ENCODE measurements at regions not wholly inside any gene's neighbourhood (a gene's known extent, or its start where the extent isn't known, plus 50 kb on each side); places are given as distances from the start of the nearest gene placed in this dataset.

DNA sequence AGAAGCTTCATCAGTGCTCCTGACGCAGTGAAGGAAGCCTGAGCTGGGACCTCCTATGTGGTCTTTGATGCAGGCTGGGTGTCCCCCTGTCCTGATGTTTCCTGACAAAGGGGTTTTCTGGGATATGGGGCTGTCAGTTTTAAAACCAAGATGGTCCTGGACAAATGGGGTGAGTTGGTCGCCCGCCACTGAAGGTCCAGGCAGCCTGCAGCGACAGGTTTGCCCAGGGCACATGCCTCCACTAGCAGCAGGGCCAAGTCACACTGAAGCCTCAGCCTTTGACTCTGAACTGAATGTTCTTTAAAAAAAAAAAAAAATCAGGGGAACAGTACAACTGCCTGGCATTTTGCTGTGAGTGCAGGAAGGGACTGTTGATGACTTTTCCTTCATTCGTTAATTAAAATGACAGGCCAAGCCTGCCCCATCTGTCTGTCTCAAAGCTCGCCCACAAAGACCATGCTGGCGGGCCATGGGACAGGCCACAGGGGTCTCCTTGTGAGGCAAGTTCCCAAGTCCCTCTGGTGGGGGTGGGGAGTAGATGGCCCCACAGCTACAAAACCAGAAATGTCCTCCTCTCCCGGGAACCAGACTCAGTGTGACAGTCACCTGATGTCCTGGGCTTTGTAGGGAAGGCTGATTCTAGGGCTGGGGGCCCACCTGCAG is 274.8 kb downstream of the CTTN start:
- no peaks in the 10 kb centered on the region for H3K27me3 ChIP-seq
- H4K20me1 ChIP-seq, result peaks cover 18% of the 10 kb centered on the region
- no peak overlapping the region for H3K27ac ChIP-seq
- TF ChIP-seq Cebpa-rat (IDR thresholded peaks at IDR 0.05), result no peak
- H3K4me3 ChIP-seq, result no peak overlapping the region
- no peaks in the 10 kb centered on the region for H3K9me3 ChIP-seq
- H3K36me3 ChIP-seq, result no peaks in the 10 kb centered on the region
- no peak overlapping the region for H3K4me2 ChIP-seq
- H3K4me1 ChIP-seq, result peaks cover 40% of the 10 kb centered on the region
- H3K9ac ChIP-seq, result no peak overlapping the region

DNA sequence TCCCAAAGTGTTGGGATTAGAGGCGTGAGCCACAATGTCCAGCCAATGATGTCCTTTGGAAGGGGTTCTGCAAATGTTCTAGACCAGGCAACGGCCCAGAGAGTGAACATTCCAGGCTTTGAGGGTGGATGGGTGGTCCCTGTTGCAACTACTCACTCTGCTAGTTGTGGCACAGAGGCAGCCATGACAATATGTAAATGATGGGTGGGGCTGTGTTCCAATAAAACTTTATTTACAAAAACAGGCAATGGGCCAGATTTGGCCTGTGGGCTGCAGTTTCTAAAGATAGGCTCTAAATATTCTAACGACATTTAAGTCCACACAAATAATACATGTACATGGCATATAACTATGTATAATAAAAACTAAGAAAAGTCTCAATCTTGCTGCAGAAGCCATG is 276.3 kb downstream of the CTTN start:
- H3K27me3 ChIP-seq, result no peaks in the 10 kb centered on the region
- no peak overlapping the region for H3K4me2 ChIP-seq
- peaks cover 29% of the 10 kb centered on the region for H3K4me1 ChIP-seq
- no peak overlapping the region for H3K9ac ChIP-seq
- peaks cover 13% of the 10 kb centered on the region for H4K20me1 ChIP-seq
- H3K9me3 ChIP-seq, result no peaks in the 10 kb centered on the region
- no peak overlapping the region for H3K4me3 ChIP-seq
- H3K36me3 ChIP-seq, result no peaks in the 10 kb centered on the region
- H3K27ac ChIP-seq, result no peak overlapping the region
- TF ChIP-seq Cebpa-rat (IDR thresholded peaks at IDR 0.05), result no peak

DNA sequence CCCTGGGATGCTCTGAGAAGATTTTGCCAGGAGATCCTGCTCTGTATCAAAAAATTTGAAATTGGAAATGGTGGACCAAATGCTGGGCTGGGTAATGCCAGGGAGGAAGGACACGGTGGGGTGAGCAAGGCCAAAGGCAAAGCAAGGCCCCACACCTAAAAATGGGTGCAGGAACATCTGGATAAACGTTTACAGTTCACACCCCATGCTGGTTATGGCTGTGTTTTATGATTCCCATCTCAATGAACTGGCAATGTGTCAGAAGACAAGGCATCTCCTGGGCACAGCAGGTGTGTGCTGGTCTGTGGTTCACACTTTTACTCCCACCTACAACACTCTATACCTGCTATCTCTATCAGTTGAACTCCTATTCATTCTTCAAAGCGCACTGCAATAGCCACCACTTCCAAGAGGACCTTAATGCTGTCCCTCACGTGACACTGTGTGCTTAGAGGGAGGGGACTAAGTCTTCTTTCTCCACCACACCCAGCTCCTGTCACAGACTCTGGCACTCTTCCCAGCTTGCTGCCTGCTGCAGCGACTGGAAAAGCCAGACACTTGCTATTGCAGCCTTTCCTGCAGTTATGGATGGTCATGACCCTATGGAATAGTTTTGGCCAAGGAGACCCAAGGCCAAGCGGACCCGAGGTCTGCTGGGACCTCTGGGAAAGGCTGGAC is 277.5 kb downstream of the CTTN start:
- Histone ChIP-seq H3K9me3 (no peaks in the 10 kb centered on the region), H3K27me3 (no peaks in the 10 kb centered on the region), H3K36me3 (no peaks in the 10 kb centered on the region), H3K4me2 (no peak overlapping the region), H3K4me3 (no peak overlapping the region), H4K20me1 (peaks cover 6% of the 10 kb centered on the region; the same call in 1 of the 2 replicates), H3K27ac (no peak overlapping the region), H3K4me1 (peaks cover 17% of the 10 kb centered on the region), H3K9ac (no peak overlapping the region)
- TF ChIP-seq Cebpa-rat (IDR thresholded peaks at IDR 0.05), result no peak

DNA sequence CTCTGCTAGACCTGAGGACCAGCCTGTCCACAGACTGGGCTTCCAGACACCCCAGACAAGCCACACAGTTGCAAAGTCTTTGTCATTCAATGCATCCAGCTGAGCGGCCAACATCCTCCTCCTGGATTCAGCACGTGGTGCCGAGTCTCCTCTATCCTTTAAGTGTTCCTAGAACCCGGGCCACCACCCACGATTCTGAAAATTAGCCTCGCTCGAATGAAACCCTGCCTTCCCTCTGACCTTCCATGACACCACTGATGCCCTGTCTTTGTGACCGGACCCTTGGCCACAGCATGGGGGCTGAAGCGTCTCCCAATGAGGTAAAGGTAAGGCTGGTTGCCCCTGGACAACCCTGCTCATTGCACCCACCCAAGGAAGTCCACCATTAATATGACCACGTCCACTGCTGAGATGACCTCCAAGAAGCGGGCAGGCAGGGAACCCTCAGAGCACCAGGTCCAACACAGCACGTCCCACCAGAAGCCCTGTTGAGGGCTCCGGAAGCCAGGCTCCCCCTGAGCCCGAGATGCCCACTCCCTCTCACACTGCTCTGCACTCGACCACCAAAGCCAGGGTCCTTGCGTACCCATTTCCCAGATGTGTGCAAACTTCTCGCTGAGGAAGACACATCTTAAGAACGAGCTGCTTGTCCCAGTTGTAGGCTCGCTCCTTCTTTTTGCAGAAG is 279.0 kb downstream of the CTTN start:
- H3K9ac ChIP-seq, result no peak overlapping the region
- 0 out of 2 replicates have a peak, but pooled peaks cover 5% of the 10 kb centered on the region for H3K4me1 ChIP-seq
- no peak overlapping the region for H3K4me3 ChIP-seq
- H3K27ac ChIP-seq, result no peak overlapping the region
- no peak overlapping the region for H3K4me2 ChIP-seq
- no peaks in the 10 kb centered on the region for H3K36me3 ChIP-seq
- TF ChIP-seq Cebpa-rat (IDR thresholded peaks at IDR 0.05), result no peak
- no peaks in the 10 kb centered on the region for H3K9me3 ChIP-seq
- H3K27me3 ChIP-seq, result no peaks in the 10 kb centered on the region
- peaks cover 5% of the 10 kb centered on the region; the same call in 1 of the 2 replicates for H4K20me1 ChIP-seq

GRCh38 chr11:70678931-70679900 is 280.9 kb downstream of the CTTN start:
- Histone ChIP-seq H3K27me3 (no peaks in the 10 kb centered on the region), H3K4me2 (no peak overlapping the region), H4K20me1 (peaks cover 5% of the 10 kb centered on the region; the same call in 1 of the 2 replicates), H3K4me1 (peaks cover 4% of the 10 kb centered on the region; the same call in 1 of the 2 replicates), H3K9ac (no peak overlapping the region), H3K36me3 (no peaks in the 10 kb centered on the region), H3K27ac (no peak overlapping the region), H3K4me3 (no peak overlapping the region), H3K9me3 (no peaks in the 10 kb centered on the region)
- no peak for TF ChIP-seq Cebpa-rat (IDR thresholded peaks at IDR 0.05)

- H3K27ac ChIP-seq, result no peak overlapping the region
- TF ChIP-seq Cebpa-rat (IDR thresholded peaks at IDR 0.05), result no peak
- H3K27me3 ChIP-seq, result no peaks in the 10 kb centered on the region
- H3K4me2 ChIP-seq, result no peak overlapping the region
- H3K4me1 ChIP-seq, result peaks cover 4% of the 10 kb centered on the region; the same call in 1 of the 2 replicates
- H3K9me3 ChIP-seq, result no peaks in the 10 kb centered on the region
- H3K36me3 ChIP-seq, result no peaks in the 10 kb centered on the region
- peaks cover 5% of the 10 kb centered on the region; the same call in 1 of the 2 replicates for H4K20me1 ChIP-seq
- H3K4me3 ChIP-seq, result no peak overlapping the region
- H3K9ac ChIP-seq, result no peak overlapping the region
Measured at GRCh38 chr11:70680781-70681281, 282.5 kb downstream of the CTTN start.

DNA sequence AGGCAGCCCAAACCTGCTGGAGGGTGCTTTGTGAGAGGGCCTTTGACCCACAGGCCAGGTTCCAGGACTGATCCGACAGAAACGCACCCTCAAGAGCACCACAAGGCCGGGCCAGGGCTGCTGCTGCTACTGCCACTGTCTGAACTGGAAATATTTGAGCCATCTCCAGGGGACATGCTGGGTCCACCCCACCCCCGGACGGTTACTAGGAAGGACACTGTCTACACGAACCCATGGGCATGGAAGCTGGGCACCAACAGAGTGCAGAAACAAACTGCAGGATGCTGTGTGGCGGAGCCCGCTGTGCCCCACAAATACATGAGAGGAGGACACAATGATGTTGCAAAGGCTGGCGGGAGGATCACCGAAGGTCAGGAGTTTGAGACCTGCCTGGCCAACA is 283.7 kb downstream of the CTTN start:
- Histone ChIP-seq H3K36me3 (no peaks in the 10 kb centered on the region), H3K4me1 (peaks cover 4% of the 10 kb centered on the region; the same call in 1 of the 2 replicates), H3K4me3 (no peak overlapping the region), H3K27ac (no peak overlapping the region), H3K9ac (no peak overlapping the region), H3K27me3 (no peaks in the 10 kb centered on the region), H3K4me2 (no peak overlapping the region), H4K20me1 (peaks cover 5% of the 10 kb centered on the region; the same call in 1 of the 2 replicates), H3K9me3 (no peaks in the 10 kb centered on the region)
- TF ChIP-seq Cebpa-rat (IDR thresholded peaks at IDR 0.05), result no peak

- H3K4me3 ChIP-seq, result no peak overlapping the region
- no peaks in the 10 kb centered on the region for H3K9me3 ChIP-seq
- H3K36me3 ChIP-seq, result no peaks in the 10 kb centered on the region
- H4K20me1 ChIP-seq, result peaks cover 5% of the 10 kb centered on the region; the same call in 1 of the 2 replicates
- H3K4me1 ChIP-seq, result peaks cover 4% of the 10 kb centered on the region; the same call in 1 of the 2 replicates
- H3K9ac ChIP-seq, result no peak overlapping the region
- TF ChIP-seq Cebpa-rat (IDR thresholded peaks at IDR 0.05), result no peak
- no peaks in the 10 kb centered on the region for H3K27me3 ChIP-seq
- no peak overlapping the region for H3K27ac ChIP-seq
- H3K4me2 ChIP-seq, result no peak overlapping the region
Measured at GRCh38 chr11:70682760-70683159, 284.4 kb downstream of the CTTN start.

- Histone ChIP-seq H3K9me3 (0 out of 2 replicates have a peak, but pooled peaks cover 4% of the 10 kb centered on the region), H3K27ac (no peak overlapping the region), H3K9ac (no peak overlapping the region), H3K4me2 (no peak overlapping the region), H3K36me3 (no peaks in the 10 kb centered on the region), H4K20me1 (no peaks in the 10 kb centered on the region), H3K4me3 (no peak overlapping the region), H3K4me1 (peaks cover 4% of the 10 kb centered on the region; the same call in 1 of the 2 replicates), H3K27me3 (no peaks in the 10 kb centered on the region)
- no peak for TF ChIP-seq Cebpa-rat (IDR thresholded peaks at IDR 0.05)
Measured at GRCh38 chr11:70687716-70688115, 289.4 kb downstream of the CTTN start.

Data from BLaER1 (cell line).